Osteoblast (primary cell): ENCODE measurements at regions not wholly inside any gene's neighbourhood (a gene's known extent, or its start where the extent isn't known, plus 50 kb on each side); places are given as distances from the start of the nearest gene placed in this dataset.

Experiments
- DNase-seq: peaks from one replicate; pipeline ENCODE4 v3.0.0; 2011; ENCODE audit warnings: low spot score, mixed read lengths; ENCODE audit not compliant: insufficient read length; ENCODE audit errors: missing footprints
- H2AFZ ChIP-seq: 2 replicates; pipeline ENCODE4 v1.6.0; 2011; ENCODE audit warnings: mild to moderate bottlenecking, low read length
- H3K27ac ChIP-seq: 2 replicates; pipeline ENCODE4 v1.5.1; 2011; ENCODE audit warnings: mild to moderate bottlenecking, low read depth, low read length, moderate library complexity
- H3K27me3 ChIP-seq: 2 replicates; pipeline ENCODE4 v1.6.0; 2012; ENCODE audit warnings: mild to moderate bottlenecking, control low read depth, inconsistent platforms, low read length, moderate library complexity; ENCODE audit not compliant: insufficient read depth
- H3K36me3 ChIP-seq: 2 replicates; pipeline ENCODE4 v1.5.1; 2011; ENCODE audit warnings: mild to moderate bottlenecking, low read length, control low read depth, moderate library complexity; ENCODE audit not compliant: insufficient read depth
- H3K4me1 ChIP-seq: 2 replicates; pipeline ENCODE4 v1.5.1; 2011; ENCODE audit warnings: mild to moderate bottlenecking, low read length, control low read depth, moderate library complexity; ENCODE audit not compliant: insufficient read depth
- H3K4me2 ChIP-seq: 2 replicates; pipeline ENCODE4 v1.6.0; 2011; ENCODE audit warnings: mild to moderate bottlenecking, low read length; ENCODE audit not compliant: insufficient read depth
- H3K4me3 ChIP-seq: fragments of 200-600 bp; sonication (generic); 3 replicates; pipeline ENCODE4 v1.5.1; 2012; ENCODE audit warnings: mild to moderate bottlenecking, low read length, inconsistent platforms; ENCODE audit not compliant: insufficient read depth
- H3K79me2 ChIP-seq: 2 replicates; pipeline ENCODE4 v1.6.0; 2012; ENCODE audit warnings: mild to moderate bottlenecking, low read length, control low read depth, inconsistent platforms; ENCODE audit not compliant: insufficient read depth
- H3K9me3 ChIP-seq: 2 replicates; pipeline ENCODE4 v1.5.1; 2011; ENCODE audit warnings: low read depth, low read length, control low read depth
- H4K20me1 ChIP-seq: 2 replicates; pipeline ENCODE4 v1.6.0; 2012; ENCODE audit warnings: mild to moderate bottlenecking, low read length, control low read depth; ENCODE audit not compliant: insufficient read depth
- CTCF ChIP-seq: IDR thresholded peaks from 2 replicates; pipeline ENCODE4 v1.5.1; 2011; ENCODE audit warnings: mild to moderate bottlenecking, low read depth, low read length, moderate library complexity; ENCODE audit errors: extremely low read depth

GRCh38 chr4:158042591-158043030, 130.2 kb downstream of the GASK1B start:
- Histone ChIP-seq H3K27ac (peak overlapping the region; percentile 52), H3K27me3 (no peaks in the 10 kb centered on the region), H3K9me3 (no peaks in the 10 kb centered on the region), H3K36me3 (no peaks in the 10 kb centered on the region), H3K4me2 (peak overlapping the region; percentile 64), H4K20me1 (no peaks in the 10 kb centered on the region), H2AFZ (peak overlapping the region; percentile 11), H3K4me3 (peak overlapping the region; percentile 21), H3K79me2 (no peaks in the 10 kb centered on the region), H3K4me1 (peaks cover 20% of the 10 kb centered on the region)
- DNase-seq, result no peak
- TF ChIP-seq CTCF, result no peak

GRCh38 chr4:158038718-158039117, 134.1 kb downstream of the GASK1B start:
- H4K20me1 ChIP-seq, result no peaks in the 10 kb centered on the region
- no peaks in the 10 kb centered on the region for H3K9me3 ChIP-seq
- H3K27me3 ChIP-seq, result no peaks in the 10 kb centered on the region
- TF ChIP-seq CTCF, result no peak
- no peaks in the 10 kb centered on the region for H3K79me2 ChIP-seq
- no peak overlapping the region for H3K4me3 ChIP-seq
- no peak for DNase-seq
- no peak overlapping the region for H3K4me2 ChIP-seq
- peaks cover 17% of the 10 kb centered on the region for H3K4me1 ChIP-seq
- H3K36me3 ChIP-seq, result no peaks in the 10 kb centered on the region
- H3K27ac ChIP-seq, result no peak overlapping the region
- H2AFZ ChIP-seq, result no peak overlapping the region

GRCh38 chr4:158036998-158037397, 135.8 kb downstream of the GASK1B start:
- no peak for DNase-seq
- Histone ChIP-seq H4K20me1 (no peaks in the 10 kb centered on the region), H2AFZ (no peak overlapping the region), H3K79me2 (no peaks in the 10 kb centered on the region), H3K4me1 (peaks cover 13% of the 10 kb centered on the region), H3K27me3 (no peaks in the 10 kb centered on the region), H3K4me2 (no peak overlapping the region), H3K4me3 (no peak overlapping the region), H3K27ac (no peak overlapping the region), H3K9me3 (no peaks in the 10 kb centered on the region), H3K36me3 (no peaks in the 10 kb centered on the region)
- TF ChIP-seq CTCF, result no peak

GRCh38 chr4:158035662-158036195, 137.1 kb downstream of the GASK1B start:
- H3K4me1 ChIP-seq, result peaks cover 10% of the 10 kb centered on the region
- no peaks in the 10 kb centered on the region for H4K20me1 ChIP-seq
- no peaks in the 10 kb centered on the region for H3K27me3 ChIP-seq
- H3K27ac ChIP-seq, result no peak overlapping the region
- TF ChIP-seq CTCF, result no peak
- no peaks in the 10 kb centered on the region for H3K79me2 ChIP-seq
- H2AFZ ChIP-seq, result no peak overlapping the region
- no peak overlapping the region for H3K4me2 ChIP-seq
- H3K9me3 ChIP-seq, result no peaks in the 10 kb centered on the region
- no peak overlapping the region for H3K4me3 ChIP-seq
- H3K36me3 ChIP-seq, result no peaks in the 10 kb centered on the region
- no peak for DNase-seq
